ENCODE measurements at regions not wholly inside any gene's neighbourhood (a gene's known extent, or its start where the extent isn't known, plus 50 kb on each side); places are given as distances from the start of the nearest gene placed in this dataset.

- no peak for TF ChIP-seq CTCF (IDR thresholded peaks at IDR 0.05)
Observed at GRCh38 chr1:166270476-166271150, 103.8 kb upstream of the FAM78B start.

- no peak for TF ChIP-seq CTCF (IDR thresholded peaks at IDR 0.05)
Observed at GRCh38 chr1:166271151-166271538, 104.3 kb upstream of the FAM78B start.

GRCh38 chr1:166272155-166272554 is 105.4 kb upstream of the FAM78B start:
- TF ChIP-seq CTCF (IDR thresholded peaks at IDR 0.05): no peak

- no peak for TF ChIP-seq CTCF (IDR thresholded peaks at IDR 0.05)
Observed at GRCh38 chr1:166272851-166273250, 106.0 kb upstream of the FAM78B start.

GRCh38 chr1:166273618-166274017 is 106.8 kb upstream of the FAM78B start:
- TF ChIP-seq CTCF (IDR thresholded peaks at IDR 0.05): no peak

GRCh38 chr1:166282391-166283137 is 115.8 kb upstream of the FAM78B start:
- TF ChIP-seq CTCF (IDR thresholded peaks at IDR 0.05): no peak

GRCh38 chr1:166283190-166283589 is 116.4 kb upstream of the FAM78B start:
- TF ChIP-seq CTCF (IDR thresholded peaks at IDR 0.05): no peak

All from LNCAP (cell line).